GM21423 (cell line): ENCODE measurements at regions not wholly inside any gene's neighbourhood (a gene's known extent, or its start where the extent isn't known, plus 50 kb on each side); places are given as distances from the start of the nearest gene placed in this dataset.
"Not testable (repeated sequence)": the region's sequence is repeated elsewhere in the genome, so short reads cannot be mapped to it uniquely, and the experiment has no call there.

Experiments used
- ATAC-seq: cut with Tn5 transposase; IDR thresholded peaks from one replicate; pipeline ENCODE4 v1.9.1; 2021; ENCODE audit warnings: mild to moderate bottlenecking, moderate library complexity; ENCODE audit not compliant: unreplicated experiment

DNA sequence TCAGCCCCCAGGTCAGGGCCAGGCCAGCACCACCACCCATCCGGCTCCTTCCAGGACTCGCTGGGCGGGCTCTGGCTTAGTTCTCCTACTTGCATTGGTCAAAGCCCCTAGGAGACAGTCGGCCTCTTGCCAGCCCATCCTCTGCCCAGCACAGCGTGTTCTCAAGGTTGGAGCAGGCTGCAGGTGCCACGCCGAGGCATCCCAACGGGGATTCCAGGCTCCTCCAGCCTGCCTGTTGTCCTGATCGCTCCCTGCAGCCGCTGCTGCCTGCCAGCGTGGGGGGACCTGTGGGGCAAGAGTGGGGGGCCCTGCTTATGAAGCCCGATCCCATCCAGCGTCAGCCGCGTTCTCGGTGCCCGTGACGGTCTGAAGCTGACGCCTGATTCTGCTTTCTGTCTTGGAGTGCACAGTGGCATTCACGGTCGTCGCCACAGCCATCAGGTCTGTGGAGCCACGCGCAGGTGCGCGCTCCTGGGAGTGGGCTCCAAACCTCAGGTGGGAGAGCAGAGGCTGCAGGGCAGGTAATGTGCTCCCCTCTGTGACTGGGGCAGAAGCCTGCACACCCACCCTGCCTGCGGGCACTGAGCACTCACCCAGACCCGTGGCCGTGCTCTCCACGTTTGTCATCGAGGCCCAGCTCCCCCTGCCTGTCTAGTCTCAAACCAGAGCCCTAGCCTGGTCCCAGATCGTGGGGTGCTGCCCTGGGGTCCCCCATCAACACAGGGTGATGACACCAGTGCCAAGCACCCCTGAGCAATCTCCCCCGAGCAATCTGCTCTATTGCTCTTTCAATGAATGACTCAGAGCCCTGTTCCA lies 991.6 kb downstream of the BRD1 start:
- ATAC-seq = no peak

DNA sequence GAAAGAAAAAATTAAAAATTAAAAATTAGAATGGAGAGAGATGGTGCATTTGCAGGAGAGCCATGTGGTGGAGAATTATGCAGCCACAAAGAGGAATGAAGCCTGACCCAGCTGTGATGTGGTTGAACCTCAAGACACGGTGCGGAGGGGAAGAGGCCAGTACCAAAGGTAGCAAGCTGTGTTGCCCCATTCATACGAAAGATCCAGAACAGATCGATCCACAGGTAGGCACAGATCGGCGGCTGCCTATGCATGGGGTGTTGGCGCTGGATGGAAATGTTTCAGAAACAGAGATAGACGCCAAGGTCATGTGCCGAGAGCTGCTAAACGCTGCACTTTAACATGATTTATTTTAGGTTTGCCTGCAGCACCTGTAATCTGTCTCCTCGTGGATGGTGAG lies 992.3 kb downstream of the BRD1 start:
- ATAC-seq = no peak

DNA sequence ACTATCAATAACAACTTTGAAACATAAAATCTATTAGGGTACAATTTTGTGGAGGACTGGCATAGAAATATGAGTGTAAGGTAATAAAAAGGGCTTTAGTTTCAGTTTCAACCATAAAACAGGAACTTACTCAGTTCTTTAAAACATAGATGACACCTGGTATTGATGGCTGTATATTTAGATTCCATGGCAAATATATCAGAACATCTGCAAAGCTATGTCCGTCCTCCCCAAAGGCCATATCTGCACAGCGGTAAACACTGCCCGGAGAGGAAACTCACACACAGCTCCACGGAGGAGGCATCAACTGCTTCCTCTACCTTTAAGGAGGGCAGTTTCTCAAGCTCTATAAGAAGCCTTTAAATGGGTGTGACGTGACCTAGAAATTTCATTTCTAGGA lies 993.3 kb downstream of the BRD1 start:
- ATAC-seq = no peak

DNA sequence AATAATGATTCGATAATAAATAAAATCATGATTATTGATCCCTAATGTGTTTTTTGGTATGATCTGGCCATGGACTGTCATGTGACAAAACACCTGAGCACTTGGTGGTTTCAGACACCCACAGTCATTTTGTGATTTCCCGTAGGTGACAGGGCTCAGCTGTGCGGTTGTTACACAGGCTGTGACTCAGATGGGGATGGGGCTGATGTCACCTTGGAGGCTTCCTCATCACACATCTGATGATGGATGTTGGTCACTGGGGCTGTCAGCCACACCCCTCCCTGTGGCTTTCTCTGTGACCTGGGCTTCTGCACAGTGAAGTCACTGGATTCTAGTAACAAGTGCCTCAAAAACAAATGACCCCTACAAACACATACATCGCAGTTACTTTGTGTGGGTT lies 995.1 kb downstream of the BRD1 start:
- ATAC-seq = no peak

DNA sequence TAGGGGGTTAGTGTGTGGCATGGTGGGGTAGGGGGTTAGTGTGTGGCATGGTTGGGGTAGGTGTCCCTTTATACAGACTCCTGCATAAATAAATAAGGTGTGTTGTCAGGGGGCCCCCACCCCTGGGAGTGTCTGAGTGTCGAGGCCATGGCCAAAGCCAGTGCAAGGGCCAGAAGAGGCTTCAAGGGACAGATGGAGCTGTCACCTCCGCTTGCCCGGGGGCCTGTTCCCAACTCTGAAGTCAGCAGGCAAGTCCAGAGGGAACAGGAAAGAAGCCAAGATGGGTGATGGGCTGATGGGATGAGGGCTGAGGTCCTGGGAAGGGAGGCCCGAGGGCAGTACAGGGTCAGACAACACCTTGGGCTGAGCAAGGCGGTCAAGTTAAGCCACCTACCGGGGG lies 997.8 kb downstream of the BRD1 start:
- no peak for ATAC-seq

DNA sequence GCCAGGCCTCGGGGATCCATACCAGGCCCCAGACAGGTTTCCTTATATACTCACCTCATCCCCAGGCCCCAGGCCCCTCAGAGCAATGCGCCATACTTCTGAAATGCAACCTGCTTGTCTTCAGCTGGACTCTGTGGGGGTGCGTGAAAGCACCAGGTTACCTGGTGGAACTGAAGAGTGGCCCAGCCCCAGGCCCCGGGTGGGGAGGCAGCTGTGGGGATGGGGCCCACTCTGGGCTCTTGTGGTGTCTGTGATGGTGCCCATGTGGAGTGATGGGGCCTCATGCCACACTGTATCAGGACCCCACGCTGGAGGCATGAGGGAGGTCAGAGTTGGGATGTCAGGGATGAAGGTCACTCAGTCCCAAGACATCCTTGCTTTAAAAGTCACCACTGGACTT lies 999.0 kb downstream of the BRD1 start:
- ATAC-seq = no peak

DNA sequence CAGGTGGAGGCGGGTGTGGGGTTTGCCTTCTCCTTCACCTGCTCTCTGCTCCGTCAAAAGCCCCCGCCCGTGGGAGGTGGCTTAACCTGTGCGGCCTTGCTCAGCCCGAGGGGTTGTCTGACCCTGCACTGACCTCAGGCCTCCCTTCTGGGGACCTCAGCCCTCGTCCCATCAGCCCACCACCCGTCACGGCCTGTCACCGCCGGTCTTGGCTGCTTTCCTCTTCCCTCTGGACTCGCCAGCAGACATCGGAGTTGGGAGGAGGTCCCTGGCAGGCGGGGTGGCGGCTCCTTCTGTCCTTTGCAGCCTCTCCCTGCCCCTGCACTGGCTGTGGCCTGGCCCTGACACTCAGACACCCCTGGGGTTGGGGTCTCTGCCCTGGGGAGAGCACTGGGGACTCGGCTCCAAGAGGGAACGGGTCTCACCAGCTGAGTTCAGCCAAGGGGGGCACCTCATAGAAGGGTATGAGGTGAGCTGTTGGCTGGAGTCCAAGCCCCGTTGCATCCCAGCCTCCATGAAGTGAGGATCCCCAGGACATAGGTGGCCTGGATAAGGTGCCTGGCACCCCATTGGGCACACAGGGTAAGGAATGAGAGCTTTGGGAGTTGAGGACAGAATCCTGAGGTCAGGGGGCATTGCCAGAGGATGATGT lies 999.6 kb downstream of the BRD1 start:
- no peak for ATAC-seq

DNA sequence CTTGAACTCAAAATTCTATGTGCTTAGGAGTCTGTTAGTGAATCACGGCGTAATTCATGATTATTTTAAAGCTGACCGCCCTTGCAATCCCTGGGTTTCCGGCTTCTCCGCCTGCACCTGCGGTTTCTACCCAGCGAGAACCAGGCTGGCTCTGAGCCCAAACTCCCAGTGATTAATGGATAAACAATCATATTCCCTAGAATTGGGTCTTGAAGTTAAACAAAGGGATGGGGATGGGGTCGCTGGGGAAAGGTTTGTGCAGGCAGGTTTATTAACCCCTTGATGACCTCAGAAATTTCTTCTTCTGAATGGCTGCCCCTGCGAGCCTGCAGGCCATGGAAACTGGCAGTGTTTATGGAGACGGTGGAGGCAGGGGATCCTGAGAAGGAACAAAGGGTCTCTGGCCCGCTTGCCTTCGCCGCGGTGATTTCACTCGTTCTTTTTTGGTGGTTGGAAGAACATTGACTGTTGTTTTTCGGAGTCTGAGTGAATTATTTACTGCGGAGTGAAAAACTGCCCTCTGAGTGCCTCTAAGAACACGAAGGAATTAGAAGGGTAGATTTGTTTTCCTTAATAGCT lies 1000.3 kb downstream of the BRD1 start:
- ATAC-seq = no peak

DNA sequence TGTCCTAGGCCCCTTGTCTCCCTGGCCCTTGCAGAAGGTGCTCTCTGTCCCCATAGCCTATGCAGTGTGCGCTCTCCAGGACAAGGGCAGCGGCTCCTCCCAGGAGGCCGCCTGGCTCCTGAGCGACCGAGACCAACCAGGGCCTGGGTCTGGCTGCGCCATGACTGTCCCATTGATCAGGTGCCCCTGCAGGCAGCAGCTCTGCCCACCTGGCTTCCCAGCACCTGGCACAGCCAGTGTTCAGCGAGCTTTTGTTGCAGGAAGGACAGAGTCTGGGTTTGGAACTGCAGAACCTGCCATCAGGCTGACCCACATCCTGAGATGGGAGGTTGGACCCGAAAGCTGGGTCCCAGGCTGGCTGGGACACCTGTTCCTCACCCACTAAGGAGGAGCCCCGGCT lies 1001.1 kb downstream of the BRD1 start:
- ATAC-seq = no peak

DNA sequence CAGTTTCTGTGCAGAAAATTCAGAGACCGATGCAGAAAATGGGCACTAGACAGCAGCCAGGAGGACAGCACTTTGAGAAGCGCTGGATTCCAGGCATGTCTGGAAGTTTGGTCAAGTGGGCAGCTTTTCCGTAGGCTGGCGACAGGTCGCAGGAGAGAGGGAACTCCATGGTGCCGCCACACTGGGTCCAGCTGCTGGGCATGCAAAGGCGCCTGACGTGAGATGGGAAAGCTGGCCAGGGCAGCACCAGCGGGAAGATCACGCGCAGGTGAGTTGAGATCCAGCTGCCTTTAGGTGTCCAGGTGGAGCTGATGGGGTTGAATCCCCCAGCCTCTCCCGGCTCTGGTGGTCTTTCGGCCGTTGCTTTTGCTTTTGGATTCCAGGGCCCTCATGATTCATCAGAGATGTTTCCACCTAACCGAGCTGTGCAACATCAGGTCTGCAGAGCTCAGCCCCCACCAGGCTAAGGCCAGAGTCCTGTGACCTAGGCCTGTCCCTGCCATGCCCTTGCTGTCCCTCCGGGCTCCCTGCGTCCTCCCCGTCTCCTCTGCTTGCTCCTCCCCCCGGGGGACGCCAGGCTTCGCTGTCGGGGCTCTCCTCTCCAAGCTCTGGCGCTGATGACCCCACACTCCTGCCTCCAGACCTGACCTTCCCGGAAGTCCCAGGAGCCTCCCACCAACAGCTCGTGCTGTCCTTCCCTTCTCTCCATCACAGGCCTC lies 1001.7 kb downstream of the BRD1 start:
- no peak for ATAC-seq

DNA sequence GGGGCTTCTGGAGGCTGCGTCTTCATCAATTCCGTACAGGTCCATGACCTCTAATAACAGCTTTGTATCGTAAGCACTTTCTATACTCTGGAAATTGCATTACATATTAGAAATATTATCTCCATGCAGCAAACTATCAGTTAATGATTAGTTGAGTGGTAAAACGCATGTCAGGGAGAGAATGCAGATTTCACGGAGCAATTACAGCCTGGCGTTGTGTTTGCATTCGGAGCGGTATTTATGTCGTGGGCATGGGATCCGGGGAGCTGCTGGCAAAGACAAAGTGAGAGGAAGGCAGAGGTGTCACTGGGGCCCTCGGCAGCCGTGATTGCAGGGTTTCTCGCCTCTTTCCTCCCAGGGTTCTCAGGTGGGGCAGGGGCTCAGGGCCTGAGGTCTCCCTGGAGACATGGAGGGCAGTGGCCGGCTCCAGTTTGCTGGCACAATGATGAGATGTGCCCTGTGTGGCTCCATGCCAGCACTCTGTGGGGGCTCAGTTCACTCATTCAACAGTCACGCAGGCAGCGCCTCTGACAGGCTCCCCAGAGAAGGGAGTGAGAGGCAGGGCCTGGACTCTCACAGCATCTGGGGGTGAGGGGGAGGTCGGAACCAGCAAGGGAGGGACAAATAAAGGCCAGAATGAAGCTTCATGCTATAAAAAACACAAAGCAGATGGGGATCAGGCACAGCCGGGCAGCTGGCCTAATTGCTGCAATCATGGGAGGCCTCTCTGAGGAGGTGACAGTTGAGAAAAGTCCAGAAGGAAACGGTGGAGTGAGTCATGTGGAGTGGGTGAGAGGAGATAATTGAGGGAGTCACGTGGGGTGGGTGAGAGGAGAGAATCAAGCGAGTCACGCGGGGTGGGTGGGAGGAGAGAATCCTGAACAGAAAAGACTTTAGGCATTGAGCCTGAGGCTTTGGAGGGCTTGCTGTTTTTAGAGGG lies 1002.7 kb downstream of the BRD1 start:
- ATAC-seq = no peak

DNA sequence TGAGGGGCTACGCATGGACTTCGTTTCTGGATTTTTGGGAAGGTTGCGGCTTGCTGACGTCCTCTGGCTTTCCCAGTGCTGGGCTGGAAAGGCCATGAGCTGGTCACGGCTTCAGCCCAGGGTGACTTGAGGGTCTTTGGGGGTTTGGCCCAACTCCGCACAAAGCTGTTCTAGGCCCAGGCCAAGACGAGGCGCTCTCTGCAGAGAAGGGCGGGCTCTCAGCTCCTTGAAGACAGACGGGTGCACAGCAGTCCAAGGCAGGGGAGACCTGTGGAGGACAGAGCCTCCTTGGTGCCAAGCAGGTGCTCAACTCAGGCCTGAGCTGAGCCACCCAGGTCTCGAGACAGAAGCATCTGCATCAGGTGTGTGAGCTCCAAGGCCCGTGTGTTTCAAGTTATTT lies 1003.7 kb downstream of the BRD1 start:
- ATAC-seq = no peak

DNA sequence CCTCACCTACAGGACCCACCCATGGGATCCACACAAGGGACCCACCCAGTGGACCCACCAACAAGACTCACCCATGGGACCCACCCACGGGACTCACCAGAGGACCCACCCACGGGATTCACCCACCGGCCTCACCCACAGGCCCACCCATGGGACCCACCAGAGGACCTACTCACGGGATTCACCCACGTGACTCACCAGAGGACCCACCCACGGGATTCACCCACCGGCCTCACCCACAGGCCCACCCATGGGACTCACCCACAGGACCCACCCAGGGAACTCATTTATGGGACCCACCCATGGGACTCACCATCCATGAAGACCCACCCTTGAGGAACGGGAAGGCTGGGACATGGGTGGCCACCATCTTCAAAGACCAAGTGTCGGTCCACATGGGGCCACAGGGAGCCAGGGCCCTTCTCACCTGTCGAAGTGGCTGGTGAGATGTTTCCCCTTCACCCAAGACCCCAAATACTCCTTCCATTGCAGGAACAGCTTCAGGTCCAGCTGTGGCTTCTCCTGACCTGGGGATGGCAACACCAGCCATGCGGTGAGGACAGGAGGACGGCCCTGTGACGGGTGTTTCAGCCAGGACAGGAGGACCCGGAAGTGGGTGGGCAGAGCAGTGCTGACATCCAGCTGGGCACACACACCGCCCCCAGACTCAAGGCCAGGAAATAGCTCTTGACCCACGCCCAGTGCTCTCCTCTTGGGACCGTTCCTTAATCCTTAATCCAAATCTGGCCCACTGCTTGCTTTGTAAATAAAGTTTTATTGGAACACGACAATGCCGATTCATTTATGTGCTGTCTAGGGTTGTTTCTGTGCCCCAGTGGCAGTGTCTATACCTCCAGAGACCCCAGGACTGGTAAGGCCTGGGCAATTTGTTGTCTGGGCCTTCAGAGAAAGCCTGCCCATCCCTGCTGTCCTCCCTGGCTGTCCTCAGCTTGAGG lies 1005.1 kb downstream of the BRD1 start:
- ATAC-seq = no peak

DNA sequence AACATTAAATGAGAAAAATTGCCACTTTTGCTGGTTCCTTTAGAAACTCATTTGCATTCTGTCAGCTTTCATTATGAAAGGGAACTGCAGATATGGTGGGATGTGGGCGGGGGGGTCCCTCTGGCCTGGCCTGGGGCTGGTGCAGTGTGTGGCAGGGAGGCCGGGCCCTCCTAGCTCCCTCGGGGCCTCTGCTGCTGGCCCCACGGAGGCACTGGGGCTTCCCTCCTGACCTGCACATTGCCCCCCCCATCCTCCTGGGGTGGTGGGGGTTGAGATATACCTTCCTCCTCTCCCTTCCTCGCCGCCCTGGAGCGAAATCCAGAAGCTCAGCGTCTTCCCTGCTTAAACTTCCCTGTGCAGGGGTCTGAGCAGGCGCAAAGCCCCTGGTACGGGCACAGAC lies 1005.9 kb downstream of the BRD1 start:
- no peak for ATAC-seq

DNA sequence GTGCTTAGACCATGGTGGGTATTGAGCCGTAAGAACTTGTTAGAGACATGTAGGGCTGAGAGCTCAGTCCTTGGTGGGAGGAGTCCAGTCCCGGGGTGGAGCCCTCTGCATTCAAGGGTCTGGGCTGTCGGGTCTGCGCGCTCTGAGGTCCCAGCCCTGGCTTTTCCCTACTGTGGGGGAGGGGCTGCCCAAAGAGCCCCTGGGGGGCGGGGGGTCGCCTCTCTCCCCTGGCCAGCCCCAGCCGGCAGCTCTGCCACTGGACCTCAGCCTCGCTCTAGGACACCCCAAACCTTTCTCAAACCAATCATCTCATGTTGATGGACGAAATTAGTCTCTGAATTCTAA lies 1006.4 kb downstream of the BRD1 start:
- no peak for ATAC-seq

DNA sequence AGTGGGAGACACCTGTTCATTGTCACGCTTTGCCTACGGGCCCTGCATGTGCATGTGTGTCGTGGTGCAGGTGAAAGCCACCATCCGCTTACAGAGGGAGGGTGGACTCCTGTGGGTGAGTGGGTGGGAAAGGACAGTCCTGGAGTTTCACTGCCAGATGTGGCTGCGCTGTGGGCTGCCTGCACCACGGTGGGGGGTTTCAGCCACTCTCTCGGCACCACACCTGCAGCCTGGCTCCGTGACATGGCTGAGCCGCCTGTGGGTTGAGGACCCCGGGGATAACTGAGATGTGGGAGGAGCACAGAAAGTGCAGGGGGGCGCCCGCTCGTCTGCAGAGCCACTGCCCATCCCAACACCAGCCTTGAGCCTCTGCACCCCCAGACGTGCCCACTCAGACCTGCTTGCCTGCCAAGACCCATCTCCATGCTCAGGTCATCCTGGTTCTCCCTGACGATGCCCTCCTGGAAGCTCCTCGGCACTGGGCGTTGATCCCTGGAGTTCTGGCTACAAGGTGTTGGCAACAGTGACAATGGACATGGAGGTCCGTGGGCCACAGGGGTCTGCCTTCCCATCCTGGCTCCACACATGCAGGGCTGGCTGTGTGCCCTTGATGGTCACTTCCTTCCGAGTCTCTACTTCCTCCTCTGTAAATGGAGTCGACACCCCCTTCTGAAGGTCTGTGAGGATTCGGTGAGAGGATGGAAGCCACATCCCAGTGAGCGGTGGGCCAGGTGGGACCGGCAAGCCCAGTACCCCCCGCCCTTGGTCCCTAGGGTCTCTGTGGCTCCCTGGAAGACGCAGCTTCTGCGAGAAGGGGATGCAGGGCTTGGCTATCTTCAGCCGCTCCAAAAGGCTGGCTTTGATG lies 1007.0 kb downstream of the BRD1 start:
- ATAC-seq = no peak

DNA sequence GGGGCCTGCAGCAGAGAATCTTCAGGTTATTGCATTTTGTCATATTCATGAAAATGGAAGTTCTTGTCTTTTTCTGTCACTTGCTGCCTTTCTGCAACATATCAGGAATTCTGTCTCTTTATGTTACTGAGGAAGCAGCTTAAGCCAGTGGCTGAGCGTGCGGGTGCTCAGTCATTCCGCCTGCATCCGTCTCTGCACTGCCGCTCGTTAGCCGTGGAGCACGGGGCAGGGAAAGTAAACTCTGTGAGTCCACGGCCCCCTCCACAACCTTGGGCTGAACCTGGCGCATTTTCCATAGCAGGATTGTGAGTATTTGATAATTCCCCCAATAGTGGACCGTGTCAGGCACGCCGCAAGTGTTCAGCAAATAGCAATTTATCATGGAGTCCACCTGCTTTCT lies 1007.7 kb downstream of the BRD1 start:
- ATAC-seq = no peak

DNA sequence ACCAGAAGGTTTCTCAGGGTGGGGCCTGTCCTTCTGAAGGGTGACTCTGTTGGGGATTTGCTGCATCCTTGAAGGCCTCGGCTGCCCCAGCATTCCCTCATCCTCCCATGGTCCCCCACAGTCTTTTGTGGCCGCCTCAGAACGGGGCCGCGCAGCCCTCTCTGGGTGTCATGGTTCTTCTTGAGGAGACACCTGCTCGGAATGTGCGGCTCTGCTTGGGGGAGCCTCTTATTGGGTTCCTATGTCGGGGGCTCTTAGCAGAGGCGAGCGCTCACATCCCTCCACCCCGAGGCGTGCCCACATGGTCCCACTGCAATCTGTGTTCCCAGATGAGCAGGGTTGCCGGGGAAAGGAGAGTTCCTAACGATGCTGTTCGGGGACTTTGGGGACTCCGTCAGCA lies 1008.4 kb downstream of the BRD1 start:
- ATAC-seq = no peak

DNA sequence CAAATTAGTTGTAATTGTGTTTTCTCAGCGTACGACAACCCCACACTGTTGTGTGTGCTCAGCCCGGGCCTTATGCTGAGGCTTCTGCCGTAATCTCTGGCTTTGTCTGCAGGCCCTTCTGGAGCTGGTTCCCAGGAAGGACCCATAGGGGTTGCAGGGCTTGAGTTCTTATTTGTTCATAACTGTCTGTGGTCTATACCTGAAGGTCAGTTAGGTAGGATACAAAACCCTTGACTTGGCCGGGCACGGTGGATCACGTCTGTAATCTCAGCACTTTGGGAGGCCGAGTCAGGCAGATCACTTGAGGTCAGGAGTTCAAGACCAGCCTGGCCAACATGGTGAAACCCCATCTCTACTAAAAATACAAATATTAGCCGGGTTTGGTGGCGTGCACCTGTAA lies 1010.2 kb downstream of the BRD1 start:
- not testable (repeated sequence) for ATAC-seq
